ENCODE measurements at regions not wholly inside any gene's neighbourhood (a gene's known extent, or its start where the extent isn't known, plus 50 kb on each side); places are given as distances from the start of the nearest gene placed in this dataset.
"Not testable (repeated sequence)": the region's sequence is repeated elsewhere in the genome, so short reads cannot be mapped to it uniquely, and the experiment has no call there.

DNA sequence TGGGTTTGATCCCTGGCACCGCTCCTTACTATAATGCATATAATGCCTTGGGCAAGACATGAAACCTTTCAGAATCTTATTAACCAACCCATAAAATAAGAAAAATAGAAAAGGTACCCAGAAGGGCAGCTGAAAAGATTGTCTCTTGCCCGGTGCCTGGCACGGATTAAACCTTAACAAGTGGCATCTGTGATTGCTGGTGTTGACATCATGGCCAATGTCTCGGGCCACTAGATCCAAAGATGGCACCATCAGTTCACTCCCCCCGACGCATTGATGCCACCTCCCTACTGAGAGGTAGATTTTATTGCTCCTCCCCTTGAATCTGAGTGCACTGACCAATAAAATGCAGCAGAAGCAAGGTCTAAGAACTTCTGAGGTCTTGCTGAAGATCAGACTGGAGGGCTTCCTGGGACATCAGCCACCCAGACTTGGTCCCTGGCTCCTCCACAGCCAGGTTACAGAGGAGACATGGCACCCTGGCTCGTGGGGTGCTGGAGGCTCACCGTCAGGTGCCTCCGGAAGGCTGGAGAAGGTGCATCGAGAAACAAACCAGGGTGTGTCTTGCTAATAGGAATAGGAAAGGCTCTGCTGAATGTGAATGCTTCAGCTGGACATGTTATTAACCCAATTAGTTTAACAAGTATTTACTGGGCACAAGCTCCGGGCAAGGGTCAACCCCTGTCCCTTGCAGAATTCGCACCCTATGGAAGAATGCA, 80.0 kb upstream of the COL5A1 start:
- DNase-seq (ENCODE audit: low read depth, low spot score) = no peak

DNA sequence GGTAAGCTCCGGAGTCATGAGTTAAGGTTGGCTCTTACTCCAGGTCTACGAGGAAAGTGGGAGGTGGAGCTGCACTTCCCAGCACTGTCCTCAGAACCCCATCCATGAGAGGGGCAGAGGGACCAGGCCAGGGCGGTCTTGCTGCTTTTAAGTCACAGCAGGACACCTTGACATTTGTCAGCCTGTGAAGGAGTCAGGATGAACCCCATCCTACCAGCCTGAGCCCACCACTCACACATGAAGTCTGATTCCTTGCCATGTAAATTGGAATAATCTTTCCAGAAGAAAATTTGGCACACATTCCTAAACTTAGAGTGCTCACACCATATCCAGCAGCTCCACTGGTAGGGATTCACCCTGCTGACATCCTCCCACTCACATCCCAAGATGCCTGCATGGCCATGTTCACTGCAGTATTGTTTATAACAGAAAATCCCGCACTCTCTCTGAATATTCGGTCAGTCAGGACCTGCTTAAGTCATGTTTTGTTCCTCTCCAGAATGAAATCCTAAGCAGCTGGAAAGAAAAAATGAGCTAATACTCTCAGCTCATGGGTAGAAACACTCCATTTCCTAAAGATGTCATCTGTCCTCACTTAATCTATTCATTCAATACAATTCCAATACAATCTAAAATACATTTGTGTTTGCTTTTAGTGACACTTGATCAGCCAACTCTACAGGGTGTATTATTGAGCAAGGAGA, 79.3 kb upstream of the COL5A1 start:
- DNase-seq (ENCODE audit: low read depth, low spot score) = no peak

DNA sequence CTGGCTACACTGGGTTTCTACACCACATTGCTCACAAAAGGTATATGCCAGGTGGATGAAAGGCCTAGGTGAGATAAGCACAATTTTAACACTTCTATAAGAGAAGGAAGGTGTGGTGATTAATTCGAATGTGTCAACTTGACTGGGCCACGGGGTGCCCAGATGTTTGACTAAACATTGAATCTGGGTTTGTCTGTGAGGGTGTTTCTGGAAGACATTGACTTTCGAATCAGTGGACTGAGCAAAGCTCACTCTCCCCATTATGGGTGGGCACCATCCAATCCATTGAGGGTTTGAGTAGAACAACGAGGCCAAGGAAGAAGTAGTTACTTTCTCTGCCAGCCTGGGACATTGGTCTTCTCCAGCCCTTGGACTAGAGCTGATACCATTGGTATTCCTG, 78.2 kb upstream of the COL5A1 start:
- no peak for DNase-seq (ENCODE audit: low read depth, low spot score)

DNA sequence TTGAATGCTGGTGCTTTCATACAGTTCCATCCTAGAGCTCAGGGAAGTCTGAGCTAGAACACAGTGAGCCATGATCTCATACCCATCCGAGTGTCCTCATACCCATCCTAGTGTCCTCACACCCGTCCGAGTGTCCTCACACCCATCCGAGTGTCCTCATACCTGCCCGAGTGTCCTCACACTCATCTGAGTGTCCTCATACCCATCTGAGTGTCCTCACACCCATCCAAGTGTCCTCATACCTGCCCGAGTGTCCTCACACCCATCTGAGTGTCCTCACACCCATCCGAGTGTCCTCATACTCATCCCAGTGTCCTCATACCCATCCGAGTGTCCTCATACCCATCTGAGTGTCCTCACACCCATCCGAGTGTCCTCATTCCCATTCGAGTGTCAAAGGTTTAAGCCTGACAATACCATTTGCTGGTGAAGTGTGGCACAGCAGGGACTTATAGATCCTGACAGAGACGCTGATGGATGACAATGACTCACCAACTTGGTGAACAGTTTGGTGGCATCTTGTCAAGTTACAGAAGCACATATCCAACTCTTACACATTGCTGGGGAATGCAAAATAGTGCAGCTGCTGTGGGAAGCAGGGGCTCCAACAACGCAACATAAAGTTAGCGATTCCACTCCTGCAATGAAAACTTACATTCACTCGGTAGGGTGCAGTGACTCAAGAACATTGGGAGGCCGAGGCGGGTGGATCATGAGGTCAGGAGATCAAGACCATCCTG, 77.0 kb upstream of the COL5A1 start:
- DNase-seq (ENCODE audit: low read depth, low spot score) = no peak

DNA sequence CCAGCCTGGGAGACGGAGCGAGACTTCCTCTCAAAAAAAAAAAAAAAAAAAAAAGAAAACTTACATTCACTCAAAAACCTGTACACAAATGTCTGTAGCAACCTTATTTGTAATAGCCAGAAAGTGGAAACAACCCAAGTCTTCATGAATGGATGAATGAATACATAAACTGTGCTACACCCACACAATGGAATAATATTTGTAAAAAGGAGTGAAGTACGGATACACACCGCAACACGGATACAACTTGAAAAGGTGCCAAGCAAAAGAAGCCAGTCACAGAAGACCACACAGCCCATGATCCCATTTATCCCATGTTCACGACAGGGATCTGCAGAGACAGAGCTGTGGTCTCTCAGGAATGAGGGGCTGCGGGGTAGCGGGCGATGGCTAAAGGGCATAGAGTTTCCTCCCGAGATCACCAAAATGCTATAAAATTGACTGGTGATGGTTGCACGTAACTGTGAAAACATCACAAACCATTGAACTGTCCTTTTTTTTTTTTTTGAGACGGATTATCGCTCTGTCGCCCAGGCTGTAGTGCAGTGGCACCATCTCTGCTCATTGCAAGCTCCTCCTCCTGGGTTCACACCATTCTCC, 76.2 kb upstream of the COL5A1 start:
- DNase-seq (ENCODE audit: low read depth, low spot score) = no peak

DNA sequence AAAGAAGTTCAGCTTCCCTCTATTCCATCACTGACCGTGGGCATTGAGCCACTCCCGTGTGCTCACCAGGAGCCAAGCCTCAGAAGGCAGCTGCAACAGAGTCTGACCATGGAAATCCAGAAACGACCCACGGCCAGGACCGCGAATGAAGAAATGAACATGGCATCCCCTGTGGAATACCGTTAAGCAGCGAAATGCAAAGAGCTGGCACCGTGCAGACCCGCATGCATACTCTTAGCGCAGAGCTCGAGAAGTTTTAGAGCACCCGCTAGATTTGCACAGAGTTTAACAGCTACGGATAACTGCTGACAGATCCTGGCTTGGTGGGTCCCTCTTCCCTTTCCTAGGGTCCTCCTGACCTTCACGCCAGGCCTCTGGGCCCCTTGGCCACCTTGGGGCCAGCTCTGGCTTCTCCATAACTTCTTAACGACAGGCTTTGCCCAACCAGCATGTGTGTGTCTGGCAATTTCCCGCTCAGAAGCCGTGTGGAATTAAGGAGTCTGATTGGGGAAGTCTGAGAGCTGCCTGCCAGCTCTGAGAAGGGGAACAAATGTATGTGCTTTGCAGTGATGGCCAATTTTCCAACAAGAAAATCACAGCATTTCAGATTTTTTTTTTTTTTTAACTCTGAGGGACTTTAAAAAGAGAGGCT, 75.3 kb upstream of the COL5A1 start:
- no peak for DNase-seq (ENCODE audit: low read depth, low spot score)

DNA sequence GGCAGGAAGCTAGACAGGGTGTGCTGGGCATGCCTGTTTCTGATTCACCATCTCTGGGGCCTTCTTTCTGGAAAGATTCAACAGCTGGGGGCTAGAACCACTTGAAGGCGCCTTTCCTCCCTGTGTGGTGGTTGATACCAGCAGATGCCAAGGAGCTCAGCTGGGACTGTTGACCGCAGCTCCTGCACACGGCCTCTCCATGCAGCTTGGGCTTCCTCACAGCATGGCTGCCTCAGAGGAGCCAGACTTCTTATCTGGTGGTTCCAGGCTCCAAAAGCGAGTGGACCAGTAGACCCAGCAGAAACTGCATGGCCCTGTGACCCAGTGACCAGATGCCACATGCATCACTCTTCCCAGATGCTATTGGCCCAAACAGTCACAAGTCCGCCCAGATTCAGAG, 74.7 kb upstream of the COL5A1 start:
- DNase-seq (ENCODE audit: low read depth, low spot score) = no peak

DNA sequence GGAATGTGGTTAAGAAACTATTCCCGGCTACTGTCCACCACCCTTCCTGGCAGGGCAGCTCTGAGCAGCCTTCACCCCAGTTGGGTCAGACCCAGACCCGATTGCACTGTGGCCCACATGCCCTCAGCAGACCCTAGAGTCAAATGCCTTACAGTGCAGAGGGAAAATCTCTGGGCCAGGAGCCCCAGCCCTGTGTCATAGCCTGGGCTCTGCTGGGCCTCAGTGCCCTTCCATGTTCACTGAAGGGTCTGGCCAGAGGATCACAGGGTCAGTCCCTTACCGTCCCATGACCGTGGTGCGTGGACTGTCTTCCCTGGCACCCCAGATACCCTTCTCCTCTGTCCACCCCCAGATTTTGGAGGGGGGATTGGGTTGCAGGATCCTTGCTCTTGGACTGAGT, 73.5 kb upstream of the COL5A1 start:
- DNase-seq (ENCODE audit: low read depth, low spot score) = no peak

DNA sequence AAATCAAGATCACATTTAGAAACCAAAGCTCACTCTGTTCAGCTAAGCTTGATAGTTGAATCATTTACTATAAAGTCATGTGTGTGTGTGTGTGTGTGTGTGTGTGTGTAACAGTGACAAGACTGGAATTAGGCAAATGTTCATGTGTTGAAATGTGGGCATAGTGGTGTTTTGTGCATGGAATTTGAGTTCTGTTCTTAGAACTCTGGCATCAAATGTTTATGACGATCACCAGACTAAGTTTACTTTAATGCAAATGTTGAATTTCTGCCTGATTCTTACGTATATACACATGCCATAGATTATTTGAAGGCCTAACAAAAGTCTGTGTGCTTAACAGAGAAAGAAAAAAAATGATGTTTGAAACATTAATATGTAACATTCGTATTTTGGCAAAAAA, 72.8 kb upstream of the COL5A1 start:
- no peak for DNase-seq (ENCODE audit: low read depth, low spot score)

DNA sequence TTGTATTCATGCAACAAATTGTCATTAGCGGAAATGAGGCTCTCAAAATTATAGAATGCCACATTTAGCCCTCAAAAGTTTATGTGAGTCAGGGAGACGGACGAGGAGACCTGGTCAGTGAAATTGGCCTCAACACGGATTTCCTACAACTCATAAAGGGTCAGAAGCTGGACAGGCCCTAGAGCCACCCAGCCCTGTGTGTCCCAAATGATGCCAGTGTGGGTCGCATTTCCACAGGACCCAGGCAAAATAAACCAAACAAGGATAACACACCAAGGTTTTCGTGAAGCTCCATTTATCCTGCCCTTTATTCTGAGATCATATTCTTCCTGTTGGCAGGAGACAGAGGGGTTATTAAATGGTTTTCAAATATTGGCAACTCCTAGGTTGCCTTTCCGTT, 72.0 kb upstream of the COL5A1 start:
- DNase-seq (ENCODE audit: low read depth, low spot score) = no peak

DNA sequence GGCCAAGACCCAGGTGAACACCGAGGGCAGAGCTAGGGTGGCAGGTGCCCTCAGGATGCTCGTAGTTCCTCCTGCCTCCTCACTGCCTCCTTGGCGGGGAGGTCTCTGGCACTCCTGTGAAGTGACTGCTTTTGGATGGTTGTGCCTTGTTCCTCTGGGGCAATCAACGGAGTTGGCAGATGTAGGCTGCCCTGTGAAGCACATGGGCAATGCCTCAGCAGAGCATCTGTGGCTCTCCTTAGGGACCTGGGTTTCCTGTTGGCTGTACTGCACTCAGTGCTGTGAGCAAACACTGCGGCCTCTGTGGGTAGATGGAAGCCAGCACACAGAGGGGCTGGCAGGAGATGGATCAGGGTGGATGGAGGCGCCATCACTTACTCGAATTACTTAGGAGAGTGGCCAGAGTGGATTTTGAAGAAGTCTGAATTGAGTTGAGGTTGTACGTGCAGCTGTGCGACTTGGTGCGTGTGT, 71.4 kb upstream of the COL5A1 start:
- no peak for DNase-seq (ENCODE audit: low read depth, low spot score)

DNA sequence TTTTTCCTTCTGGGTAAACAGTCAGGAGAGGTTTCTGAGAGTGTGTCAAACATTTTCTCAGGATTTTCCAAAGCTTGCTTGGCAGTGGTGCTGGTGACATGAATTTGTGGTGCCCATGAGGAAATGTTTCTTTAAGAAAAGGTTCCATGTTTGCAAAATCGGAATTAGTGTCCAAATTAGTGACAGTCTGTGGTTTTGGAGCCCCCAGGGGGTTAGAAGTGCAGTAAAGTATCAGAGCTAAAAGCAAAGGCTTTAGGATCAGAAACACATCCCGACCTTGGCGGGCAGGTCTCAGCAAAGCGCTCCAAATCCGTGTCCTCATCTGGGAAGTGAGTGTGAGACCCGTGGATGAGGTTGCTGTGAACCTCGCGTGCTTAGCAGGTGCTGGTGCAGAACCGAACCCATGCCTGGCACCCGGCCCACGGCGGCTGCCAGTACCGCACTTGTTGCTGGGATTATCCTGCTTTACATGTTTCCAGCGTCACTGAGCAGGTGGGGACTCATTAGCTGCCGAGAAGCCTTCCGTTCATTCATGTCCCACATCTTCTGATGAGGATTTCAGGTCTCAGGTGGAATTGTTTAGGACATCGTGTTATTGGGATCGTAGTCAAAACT, 70.8 kb upstream of the COL5A1 start:
- no peak for DNase-seq (ENCODE audit: low read depth, low spot score)

DNA sequence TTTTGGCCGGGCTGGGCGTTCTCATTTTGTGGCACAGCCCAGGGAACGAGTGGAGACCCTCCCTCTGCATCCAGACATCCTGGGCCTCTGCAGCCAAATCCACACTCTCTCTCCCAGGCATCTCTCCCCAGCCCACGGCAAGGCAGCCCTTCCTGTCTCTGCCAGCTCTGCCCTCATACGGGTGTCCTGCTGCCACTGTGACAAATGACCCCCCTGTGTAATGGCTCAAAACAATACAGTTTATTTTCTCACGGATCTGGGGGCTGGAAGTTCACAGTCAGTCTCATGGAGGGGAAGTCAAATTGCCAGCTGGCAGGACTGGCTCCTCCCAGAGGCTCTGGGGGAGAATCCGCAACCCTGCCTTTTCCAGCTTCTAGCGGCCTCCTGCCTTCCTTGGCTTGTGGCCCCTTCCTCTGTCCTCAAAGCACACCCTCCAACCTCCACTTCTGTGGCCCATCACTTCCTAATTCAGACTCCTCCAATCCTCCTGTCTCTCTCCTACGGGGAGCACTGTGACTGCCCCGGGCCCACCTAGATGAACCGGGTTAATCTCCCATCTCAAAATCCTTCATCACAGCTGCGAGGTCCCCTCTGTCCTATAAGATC, 70.2 kb upstream of the COL5A1 start:
- no peak for DNase-seq (ENCODE audit: low read depth, low spot score)

DNA sequence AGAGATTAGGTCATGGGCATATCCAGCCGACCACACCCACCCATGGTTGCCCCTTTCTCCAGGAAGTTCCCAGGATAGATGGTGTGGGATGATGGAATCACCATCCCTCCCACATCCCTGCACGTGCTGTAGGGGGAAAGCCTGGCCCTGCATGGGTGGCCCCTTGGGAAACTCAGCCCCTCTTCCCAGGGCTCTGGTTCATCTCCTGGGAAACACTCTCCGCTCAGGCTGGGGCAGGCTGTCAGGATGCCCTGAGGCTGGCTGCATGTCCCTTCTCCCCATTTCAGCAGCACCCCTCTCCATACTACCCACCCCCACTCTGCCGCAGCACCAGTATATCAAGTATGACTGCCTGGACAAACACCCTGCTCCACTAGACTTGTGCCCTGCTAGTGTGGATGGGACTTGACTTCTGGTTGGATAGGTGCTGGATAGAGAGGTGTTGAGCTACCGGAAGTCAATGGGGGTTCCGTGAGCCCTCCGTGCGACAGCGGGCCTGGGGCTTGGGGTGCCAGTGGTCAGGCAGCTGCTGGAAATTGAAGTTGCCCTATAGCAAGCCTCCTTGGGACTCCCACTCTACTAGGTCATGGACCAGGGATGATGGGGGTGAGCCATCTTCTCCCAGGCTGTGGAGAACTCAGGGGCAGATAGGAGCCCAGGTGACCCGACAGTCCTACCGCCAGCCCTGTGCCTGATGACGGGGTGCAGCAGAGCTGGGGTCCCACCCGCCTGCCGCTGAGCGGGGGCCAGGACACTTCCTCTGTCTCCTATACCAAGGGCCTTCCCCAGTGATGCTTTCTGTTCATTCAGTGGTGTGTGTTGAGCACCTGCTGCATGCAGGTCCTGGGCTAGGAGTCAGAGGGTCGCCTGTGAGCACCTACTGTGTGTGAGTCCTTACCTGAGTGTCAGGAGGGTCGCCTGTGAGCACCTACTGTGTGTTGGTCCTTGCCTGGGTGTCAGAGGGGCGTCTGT, 69.4 kb upstream of the COL5A1 start:
- DNase-seq (ENCODE audit: low read depth, low spot score) = no peak

DNA sequence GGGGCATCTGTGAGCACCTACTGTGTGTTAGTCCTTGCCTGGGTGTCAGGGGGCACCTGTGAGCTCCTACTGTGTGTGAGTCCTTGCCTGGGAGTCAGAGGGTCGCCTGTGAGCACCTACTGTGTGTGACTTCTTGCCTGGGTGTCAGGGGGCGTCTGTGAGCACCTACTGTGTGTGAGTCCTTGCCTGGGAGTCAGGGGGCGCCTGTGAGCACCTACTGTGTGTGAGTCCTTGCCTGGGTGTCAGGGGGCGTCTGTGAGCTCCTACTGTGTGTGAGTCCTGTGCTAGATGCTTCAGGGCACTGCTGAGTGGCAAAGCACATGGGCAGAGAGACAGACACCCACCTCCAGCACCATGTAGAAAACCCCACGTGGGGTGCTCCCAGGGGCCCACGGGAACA, 66.9 kb upstream of the COL5A1 start:
- DNase-seq (ENCODE audit: low read depth, low spot score) = not testable (repeated sequence)

DNA sequence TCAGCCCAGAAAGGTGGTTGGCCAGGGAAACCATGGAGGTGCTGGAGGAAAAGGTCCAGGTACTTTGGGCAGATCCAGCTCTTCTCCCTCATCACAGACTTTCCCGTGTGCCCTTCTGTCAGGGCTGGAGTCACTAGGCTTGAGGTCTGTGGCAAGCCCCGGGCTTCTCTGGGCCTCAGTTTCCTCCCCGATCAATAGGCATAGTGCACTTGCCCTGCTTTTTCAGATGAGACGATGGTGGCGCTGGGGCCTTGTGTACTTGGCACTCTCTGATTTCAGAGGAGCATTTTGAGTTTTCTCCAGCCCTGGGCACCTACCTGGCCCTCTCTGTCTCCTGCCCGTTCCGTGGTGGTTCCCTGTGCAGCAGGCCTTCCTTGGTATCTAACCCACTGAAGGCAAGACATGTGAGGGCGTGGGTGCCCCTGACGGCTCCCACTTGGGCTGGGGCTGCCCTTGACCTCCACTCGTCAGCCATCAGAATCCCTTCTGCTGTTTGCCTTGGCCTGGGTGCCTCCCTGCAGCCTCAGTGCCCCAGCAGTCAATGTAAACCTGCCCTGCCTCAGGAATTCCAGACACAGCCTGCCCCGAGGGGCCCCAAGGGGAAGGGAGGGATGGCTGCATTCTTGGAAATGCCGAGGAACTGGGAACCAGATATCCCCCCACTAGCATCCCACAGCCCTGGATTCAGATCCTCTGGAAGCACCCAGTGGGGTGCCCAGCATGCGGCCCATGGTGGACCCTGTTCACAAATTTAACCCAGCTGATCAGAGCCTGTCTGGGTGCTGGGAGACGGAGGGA, 66.3 kb upstream of the COL5A1 start:
- DNase-seq (ENCODE audit: low read depth, low spot score) = no peak

DNA sequence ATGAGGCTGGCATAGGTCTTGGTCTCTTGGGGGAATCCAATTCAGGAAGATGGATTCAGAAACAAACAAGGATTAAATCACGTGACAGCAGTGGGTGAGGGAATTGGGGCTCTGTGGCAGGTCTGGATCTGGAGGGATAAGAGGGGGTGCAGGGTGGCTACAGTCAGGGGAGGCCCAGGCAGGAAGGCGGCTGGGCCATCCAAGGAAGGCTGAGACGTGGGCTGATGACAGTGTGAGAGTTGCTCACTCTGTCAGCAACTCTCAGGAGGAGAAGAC, 65.8 kb upstream of the COL5A1 start:
- no peak for DNase-seq (ENCODE audit: low read depth, low spot score)

DNA sequence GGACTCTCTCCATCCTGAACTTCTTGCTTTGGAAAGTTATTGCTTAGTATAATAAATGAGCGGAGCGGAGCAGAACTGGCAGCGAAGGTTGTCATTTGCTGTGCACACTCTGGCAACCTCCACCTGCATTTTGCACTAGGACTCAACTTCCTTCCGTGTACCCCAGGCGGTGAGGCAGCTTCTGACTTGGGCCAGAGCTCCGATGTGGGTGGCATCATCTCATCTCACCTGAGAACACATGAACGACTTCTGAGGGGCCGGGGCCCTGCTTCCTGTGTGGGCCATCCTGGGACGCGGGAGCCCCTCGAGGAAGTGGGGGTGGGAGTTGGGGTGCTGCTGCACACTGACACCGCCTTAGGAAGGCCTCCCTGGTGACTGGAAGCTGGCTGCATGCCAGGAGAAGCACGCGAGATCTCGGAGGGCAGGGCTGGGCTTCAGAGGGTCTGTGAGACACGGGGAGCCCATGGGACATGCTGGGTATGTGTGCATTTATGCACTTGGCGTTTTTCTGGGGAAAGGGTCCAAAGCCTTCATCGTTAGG, 56.5 kb upstream of the COL5A1 start:
- no peak for DNase-seq (ENCODE audit: low read depth, low spot score)
